Immature natural killer cell (primary cell): ENCODE measurements at regions not wholly inside any gene's neighbourhood (a gene's known extent, or its start where the extent isn't known, plus 50 kb on each side); places are given as distances from the start of the nearest gene placed in this dataset.
A peak's percentile ranks its signal among the peaks of the same experiment; 100 is the strongest.

Experiments used
- DNase-seq, 3 donors: peaks; one replicate each; pipeline ENCODE4 v3.0.0; 2022; ENCODE audit warnings: mixed read lengths in 1 of 3
- H3K27ac Mint-ChIP-seq, 6 donors: one replicate each; pipeline ENCODE4 v1.8.0; 2020; ENCODE audit warnings: mixed read lengths in 6 of 6, mild to moderate bottlenecking in 5 of 6, inconsistent platforms in 4 of 6, moderate library complexity in 3 of 6
- H3K27me3 Mint-ChIP-seq, 3 donors: one replicate each; pipeline ENCODE4 v1.8.0; 2020 to 2021; ENCODE audit warnings: low read depth in 3 of 3, mild to moderate bottlenecking in 3 of 3, mixed read lengths in 3 of 3, moderate library complexity in 3 of 3, inconsistent platforms in 1 of 3
- H3K36me3 Mint-ChIP-seq, 3 donors: one replicate each; pipeline ENCODE4 v1.8.0; 2020; ENCODE audit warnings: mixed read lengths in 3 of 3, inconsistent platforms in 2 of 3, mild to moderate bottlenecking in 2 of 3
- H3K4me1 Mint-ChIP-seq, 2 donors: one replicate each; pipeline ENCODE4 v1.8.0; 2020; ENCODE audit warnings: inconsistent platforms in 2 of 2, mild to moderate bottlenecking in 2 of 2, mixed read lengths in 2 of 2, moderate library complexity in 1 of 2
- H3K4me3 Mint-ChIP-seq, 5 donors: one replicate each; pipeline ENCODE4 v1.8.0; 2020; ENCODE audit warnings: mild to moderate bottlenecking in 5 of 5, mixed read lengths in 5 of 5, inconsistent platforms in 3 of 5, moderate library complexity in 3 of 5
- H3K9me3 Mint-ChIP-seq, 6 donors: one replicate each; pipeline ENCODE4 v1.8.0; 2020; ENCODE audit warnings: mild to moderate bottlenecking in 6 of 6, mixed read lengths in 6 of 6, inconsistent platforms in 4 of 6, moderate library complexity in 3 of 6

- peaks cover 0 to 6% (median 0%) of the 10 kb centered on the region in 6 donors for H3K9me3 Mint-ChIP-seq
- no peak overlapping the region for H3K27ac Mint-ChIP-seq
- H3K4me3 Mint-ChIP-seq = no peak overlapping the region
- H3K36me3 Mint-ChIP-seq = peaks cover 0 to 3% (median 0%) of the 10 kb centered on the region in 3 donors
- peaks cover 0 to 3% (median 1%) of the 10 kb centered on the region in 3 donors for H3K27me3 Mint-ChIP-seq
- no peak for DNase-seq
- peaks cover 3 to 9% of the 10 kb centered on the region in 2 donors for H3K4me1 Mint-ChIP-seq
These were observed 198.8 kb upstream of the TCF4 start for GRCh38 chr18:55786651-55787272.

DNA sequence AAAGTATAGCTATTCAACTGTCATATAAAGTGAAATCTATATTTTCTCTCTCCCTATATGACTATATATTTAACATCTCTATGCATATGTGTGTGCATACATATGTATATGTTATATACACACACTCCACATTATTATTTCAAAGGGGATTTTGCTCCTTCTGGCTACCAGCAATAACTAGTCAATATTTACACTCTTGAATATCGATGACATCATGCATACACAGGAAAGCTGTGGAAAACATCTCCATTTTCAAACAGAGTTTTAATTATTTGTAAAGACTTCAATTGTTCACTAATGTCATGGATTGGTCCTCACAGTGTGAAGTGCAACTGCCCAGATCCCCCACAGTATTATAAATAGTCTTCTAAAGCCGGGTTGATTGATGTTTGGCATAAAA, 195.9 kb upstream of the TCF4 start:
- Mint-ChIP-seq H3K4me3 (no peak overlapping the region), H3K9me3 (peaks cover 0 to 8% (median under 1%) of the 10 kb centered on the region in 6 donors), H3K36me3 (peaks cover 0 to 6% (median 3%) of the 10 kb centered on the region in 3 donors), H3K27me3 (peaks cover 8 to 10% (median 10%) of the 10 kb centered on the region in 3 donors), H3K4me1 (peaks cover 12 to 18% of the 10 kb centered on the region in 2 donors), H3K27ac (no peak overlapping the region)
- no peak for DNase-seq

DNA sequence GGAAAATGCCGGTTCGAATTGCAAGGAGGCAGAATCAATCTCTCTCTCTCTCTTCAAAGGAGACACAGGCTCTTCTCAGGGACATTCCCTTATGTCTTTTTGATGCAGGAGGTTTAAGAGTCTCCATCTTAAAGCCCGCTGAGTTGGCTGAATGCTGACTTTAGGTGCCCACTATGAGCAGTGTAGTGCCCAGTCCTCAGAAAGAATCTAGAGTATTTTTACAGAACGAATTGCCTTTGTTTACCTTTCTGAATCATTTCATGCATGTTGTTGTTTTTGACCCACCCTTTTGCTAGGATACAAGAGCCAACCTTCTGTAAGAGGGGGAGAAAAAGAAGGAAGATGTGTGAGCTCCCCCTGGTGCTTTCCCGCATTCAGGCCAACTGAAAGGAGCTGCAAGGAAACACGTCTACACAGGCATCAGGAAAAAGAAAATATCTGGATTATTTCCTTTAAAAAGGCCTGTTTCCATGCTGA, 193.5 kb upstream of the TCF4 start:
- H3K9me3 Mint-ChIP-seq = peaks cover 0 to 13% (median 0%) of the 10 kb centered on the region in 6 donors
- H3K27ac Mint-ChIP-seq = no peak overlapping the region
- no peak for DNase-seq
- peaks cover 9 to 20% (median 15%) of the 10 kb centered on the region in 3 donors for H3K27me3 Mint-ChIP-seq
- H3K36me3 Mint-ChIP-seq = peaks cover 0 to 6% (median 3%) of the 10 kb centered on the region in 3 donors
- peak overlapping the region in 1 of 5 donors; percentile 38 for H3K4me3 Mint-ChIP-seq
- peaks cover 13 to 15% of the 10 kb centered on the region in 2 donors for H3K4me1 Mint-ChIP-seq

DNA sequence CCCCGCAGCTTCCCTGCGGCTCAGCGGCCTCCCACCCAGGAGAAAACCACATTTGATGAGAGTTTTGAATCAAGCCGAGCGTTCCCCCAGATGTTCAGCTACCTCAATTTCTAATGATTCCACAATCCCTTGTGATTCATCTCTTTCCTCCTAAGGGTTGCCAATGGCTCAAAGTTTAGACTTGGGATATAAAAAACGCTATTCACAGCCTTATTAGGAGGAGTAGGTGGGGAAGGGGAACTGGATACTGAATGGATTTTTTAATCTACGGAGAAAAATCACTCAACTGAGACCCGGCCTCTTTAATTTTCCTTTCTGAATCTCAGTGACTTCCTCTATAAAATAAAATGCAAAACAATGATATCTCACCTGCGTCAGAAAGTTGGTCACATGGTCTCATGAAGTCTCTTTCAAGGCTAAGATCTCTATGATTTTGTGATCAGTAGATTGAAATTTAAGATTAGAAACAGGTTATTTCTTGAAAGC, 192.6 kb upstream of the TCF4 start:
- H3K4me3 Mint-ChIP-seq = peak overlapping the region in 4 of 5 donors; percentile 7 to 44 (median 38)

GRCh38 chr18:55779691-55780585, 191.9 kb upstream of the TCF4 start:
- peaks cover 9 to 20% (median 17%) of the 10 kb centered on the region in 3 donors for H3K27me3 Mint-ChIP-seq
- H3K9me3 Mint-ChIP-seq = peaks cover 0 to 13% (median 0%) of the 10 kb centered on the region in 6 donors
- no peak overlapping the region for H3K27ac Mint-ChIP-seq
- peaks cover 13 to 15% of the 10 kb centered on the region in 2 donors for H3K4me1 Mint-ChIP-seq
- peaks cover 0 to 6% (median 3%) of the 10 kb centered on the region in 3 donors for H3K36me3 Mint-ChIP-seq
- peak in 1 of 3 donors; percentile 10 for DNase-seq
- peak overlapping the region; percentile 50 to 78 (median 75) for H3K4me3 Mint-ChIP-seq

More for the DNA sequence above, 192.6 kb upstream of the TCF4 start:
- H3K4me1 Mint-ChIP-seq = peaks cover 13 to 15% of the 10 kb centered on the region in 2 donors
- H3K36me3 Mint-ChIP-seq = peaks cover 0 to 6% (median 3%) of the 10 kb centered on the region in 3 donors
- DNase-seq = no peak
- peaks cover 0 to 13% (median 0%) of the 10 kb centered on the region in 6 donors for H3K9me3 Mint-ChIP-seq
- no peak overlapping the region for H3K27ac Mint-ChIP-seq
- peaks cover 9 to 20% (median 15%) of the 10 kb centered on the region in 3 donors for H3K27me3 Mint-ChIP-seq

GRCh38 chr18:55778788-55779690, 191.0 kb upstream of the TCF4 start:
- H3K4me1 Mint-ChIP-seq = peaks cover 13 to 15% of the 10 kb centered on the region in 2 donors
- H3K36me3 Mint-ChIP-seq = peaks cover 0 to 6% (median 3%) of the 10 kb centered on the region in 3 donors
- peak overlapping the region in 1 of 6 donors; percentile 32 for H3K27ac Mint-ChIP-seq
- peak overlapping the region; percentile 50 to 78 (median 75) for H3K4me3 Mint-ChIP-seq
- peaks cover 9 to 20% (median 17%) of the 10 kb centered on the region in 3 donors for H3K27me3 Mint-ChIP-seq
- peaks cover 0 to 16% (median 0%) of the 10 kb centered on the region in 6 donors for H3K9me3 Mint-ChIP-seq
- peak in 1 of 3 donors; percentile 9 for DNase-seq

GRCh38 chr18:55777666-55778304, 189.8 kb upstream of the TCF4 start:
- Mint-ChIP-seq H3K36me3 (peaks cover 0 to 6% (median 0%) of the 10 kb centered on the region in 3 donors), H3K4me1 (peaks cover 13 to 15% of the 10 kb centered on the region in 2 donors), H3K27me3 (peaks cover 9 to 20% (median 19%) of the 10 kb centered on the region in 3 donors)

DNA sequence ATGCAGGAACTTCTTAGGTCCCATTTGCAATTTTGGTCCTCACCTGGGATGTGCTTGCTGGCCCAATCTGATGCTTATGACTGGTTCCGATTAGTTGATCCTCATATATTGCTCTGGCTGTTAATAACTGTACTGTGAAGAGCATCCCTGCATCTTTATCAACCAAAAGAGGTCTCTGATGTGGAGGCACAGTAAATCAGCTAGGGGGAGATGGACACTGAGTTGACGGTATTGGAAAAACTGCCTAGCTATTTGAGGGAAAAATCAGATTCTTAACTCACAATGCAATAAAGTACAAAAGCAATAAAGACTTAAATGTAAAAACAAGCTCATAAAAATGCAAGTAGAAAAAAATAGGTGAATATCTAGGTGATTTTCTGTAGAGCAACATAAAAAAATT, 188.0 kb upstream of the TCF4 start:
- H3K27ac Mint-ChIP-seq = no peak overlapping the region
- H3K36me3 Mint-ChIP-seq = peaks cover 0 to 3% (median 0%) of the 10 kb centered on the region in 3 donors
- DNase-seq = no peak
- H3K4me1 Mint-ChIP-seq = peaks cover 13 to 15% of the 10 kb centered on the region in 2 donors
- no peak overlapping the region for H3K4me3 Mint-ChIP-seq
- H3K27me3 Mint-ChIP-seq = peaks cover 3 to 13% (median 13%) of the 10 kb centered on the region in 3 donors
- peaks cover 0 to 11% (median 0%) of the 10 kb centered on the region in 6 donors for H3K9me3 Mint-ChIP-seq

More at GRCh38 chr18:55777666-55778304, 189.8 kb upstream of the TCF4 start:
- Mint-ChIP-seq H3K4me3 (no peak overlapping the region), H3K9me3 (peaks cover 0 to 16% (median 0%) of the 10 kb centered on the region in 6 donors), H3K27ac (no peak overlapping the region)
- no peak for DNase-seq

- H3K36me3 Mint-ChIP-seq = no peaks in the 10 kb centered on the region
- H3K27me3 Mint-ChIP-seq = peaks cover 3 to 11% (median 10%) of the 10 kb centered on the region in 3 donors
- H3K9me3 Mint-ChIP-seq = peaks cover 0 to 13% (median 0%) of the 10 kb centered on the region in 6 donors
- peaks cover 10 to 12% of the 10 kb centered on the region in 2 donors for H3K4me1 Mint-ChIP-seq
- no peak for DNase-seq
- no peak overlapping the region for H3K4me3 Mint-ChIP-seq
- H3K27ac Mint-ChIP-seq = no peak overlapping the region
These were observed 186.5 kb upstream of the TCF4 start for GRCh38 chr18:55774505-55774904.

DNA sequence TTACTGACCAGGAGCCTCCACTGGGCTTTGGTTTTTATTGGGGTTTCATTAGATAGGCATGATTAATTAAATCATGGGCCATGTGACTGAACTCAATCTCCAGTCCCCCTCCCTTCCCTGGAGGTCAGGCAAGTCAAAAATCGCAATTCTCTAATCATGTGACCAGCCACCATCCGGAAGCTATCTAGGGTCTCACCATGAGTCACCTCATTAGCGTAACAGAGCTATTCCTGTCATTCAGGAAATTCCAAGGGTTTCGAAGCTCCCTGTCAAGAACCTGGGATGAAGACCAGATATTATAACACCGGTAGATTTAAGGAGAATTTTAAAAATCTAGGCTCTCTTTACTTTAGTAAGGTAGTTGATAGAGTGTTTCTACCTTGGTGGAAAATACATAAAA, 180.3 kb upstream of the TCF4 start:
- Mint-ChIP-seq H3K36me3 (no peaks in the 10 kb centered on the region), H3K27ac (no peak overlapping the region), H3K4me3 (no peak overlapping the region), H3K27me3 (peaks cover 0 to 3% (median 2%) of the 10 kb centered on the region in 3 donors), H3K9me3 (peaks cover 0 to 4% (median 0%) of the 10 kb centered on the region in 6 donors), H3K4me1 (no peaks in the 10 kb centered on the region)
- DNase-seq = no peak

GRCh38 chr18:55764386-55764785, 176.4 kb upstream of the TCF4 start:
- peaks cover 0 to 3% (median 2%) of the 10 kb centered on the region in 3 donors for H3K27me3 Mint-ChIP-seq
- no peaks in the 10 kb centered on the region for H3K4me1 Mint-ChIP-seq
- H3K36me3 Mint-ChIP-seq = no peaks in the 10 kb centered on the region
- H3K4me3 Mint-ChIP-seq = no peak overlapping the region
- DNase-seq = no peak
- H3K9me3 Mint-ChIP-seq = no peaks in the 10 kb centered on the region
- H3K27ac Mint-ChIP-seq = no peak overlapping the region

- Mint-ChIP-seq H3K36me3 (no peaks in the 10 kb centered on the region), H3K27ac (no peak overlapping the region), H3K4me3 (no peak overlapping the region)
These were observed 175.8 kb upstream of the TCF4 start for GRCh38 chr18:55763805-55764204.

More at GRCh38 chr18:55763805-55764204, 175.8 kb upstream of the TCF4 start:
- Mint-ChIP-seq H3K4me1 (no peaks in the 10 kb centered on the region), H3K27me3 (peaks cover 0 to 2% (median under 1%) of the 10 kb centered on the region in 3 donors), H3K9me3 (peaks cover 0 to 2% (median 0%) of the 10 kb centered on the region in 6 donors)
- DNase-seq = no peak
